ENCODE measurements at regions not wholly inside any gene's neighbourhood (a gene's known extent, or its start where the extent isn't known, plus 50 kb on each side); places are given as distances from the start of the nearest gene placed in this dataset.

DNA sequence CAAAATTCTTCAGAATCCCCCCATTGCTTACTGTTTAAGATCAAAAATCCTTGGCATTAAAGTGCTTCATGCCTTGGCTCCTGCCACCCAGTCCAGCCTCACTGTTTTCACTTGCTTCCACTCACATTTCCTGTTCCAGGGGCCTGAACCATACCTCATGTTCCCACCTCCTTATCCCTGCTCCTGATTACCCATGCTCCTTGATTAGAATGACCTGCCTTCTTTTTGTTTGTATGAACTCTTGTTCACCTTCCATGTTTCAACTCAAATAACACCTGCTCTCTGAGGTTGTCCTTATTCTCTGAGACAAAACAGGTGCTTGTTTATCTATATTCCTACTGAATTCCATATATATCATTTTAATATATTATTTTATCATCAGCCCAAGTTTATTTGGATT, 77.1 kb upstream of the VSTM2A start:
- Mint-ChIP-seq H3K4me3 (no peak overlapping the region), H3K36me3 (ENCODE audit: low read depth) (peaks cover 2% of the 10 kb centered on the region), H3K9me3 (peaks cover 11% of the 10 kb centered on the region), H3K27ac (no peak overlapping the region), H3K27me3 (ENCODE audit: low read depth) (no peaks in the 10 kb centered on the region), H3K4me1 (ENCODE audit: low read depth) (no peaks in the 10 kb centered on the region)
- CTCF ChIA-PET = no interaction called here
- no peak for DNase-seq
- intact Hi-C loops (cut with micrococcal nuclease) = no loop called here

DNA sequence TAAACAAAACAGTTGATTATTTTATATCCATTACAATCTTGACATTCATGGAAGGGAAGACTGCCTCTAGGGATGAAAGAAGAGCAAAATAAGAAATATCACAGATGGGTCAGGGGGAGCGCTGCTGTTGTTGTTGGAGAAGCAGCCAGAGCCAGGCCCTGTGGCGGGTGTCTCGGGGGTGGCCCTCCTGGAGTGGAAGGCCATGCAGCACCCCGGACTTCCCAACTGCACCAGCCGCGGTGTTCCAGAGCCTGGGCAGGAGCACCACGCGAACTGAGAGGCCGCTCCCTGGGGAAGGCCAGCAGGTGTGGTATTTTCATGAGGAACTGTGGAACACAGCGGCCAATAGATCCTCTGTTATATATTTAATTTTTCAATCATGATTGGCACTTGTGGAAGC, 72.4 kb upstream of the VSTM2A start:
- H3K4me1 Mint-ChIP-seq (ENCODE audit: low read depth) = no peaks in the 10 kb centered on the region
- intact Hi-C loops (cut with micrococcal nuclease) = no loop called here
- peaks cover 11% of the 10 kb centered on the region for H3K9me3 Mint-ChIP-seq
- no peak overlapping the region for H3K4me3 Mint-ChIP-seq
- CTCF ChIA-PET = no interaction called here
- no peak overlapping the region for H3K27ac Mint-ChIP-seq
- DNase-seq = no peak
- peaks cover 2% of the 10 kb centered on the region for H3K36me3 Mint-ChIP-seq (ENCODE audit: low read depth)
- no peaks in the 10 kb centered on the region for H3K27me3 Mint-ChIP-seq (ENCODE audit: low read depth)

DNA sequence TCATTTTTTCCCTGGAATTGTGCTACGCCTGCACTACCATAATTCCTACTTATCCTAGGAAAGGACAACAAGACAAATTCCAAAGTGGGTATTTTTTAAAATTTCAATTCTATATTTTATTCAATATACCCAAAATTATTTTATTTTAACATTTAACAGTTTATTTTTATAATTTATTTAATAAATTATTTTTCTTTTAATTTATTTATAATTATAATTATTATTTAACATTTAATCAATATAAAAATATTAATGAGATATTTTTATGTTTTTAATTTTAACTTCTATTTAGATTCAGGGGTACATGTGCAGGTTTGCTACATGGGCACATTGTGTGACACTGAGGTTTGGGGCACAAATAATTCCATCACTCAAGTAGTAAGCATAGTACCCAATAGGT, 65.6 kb upstream of the VSTM2A start:
- CTCF ChIA-PET = interaction anchor here (0.6 kb wide), 1 partner anchor 127 kb away, joined by 3 read pairs; no protein-coding TSS in a partner anchor

DNA sequence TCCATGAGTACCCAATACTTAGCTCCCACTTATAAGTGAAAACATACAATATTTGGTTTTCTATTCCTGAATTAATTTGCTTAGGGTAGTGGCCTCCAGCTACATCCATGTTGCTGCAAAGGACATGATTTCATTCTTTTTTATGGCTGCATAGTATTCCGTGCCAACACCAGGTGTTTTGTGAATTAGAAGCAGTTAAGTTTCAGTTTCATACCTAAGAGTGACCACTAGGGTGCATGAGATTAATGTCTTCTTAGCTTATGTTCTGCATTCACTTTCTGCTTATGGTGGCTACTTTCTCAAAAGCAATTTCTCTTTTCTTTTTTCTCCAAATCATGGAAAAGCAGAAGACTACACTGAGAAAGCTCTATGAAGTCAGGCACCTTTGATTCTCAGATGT, 65.1 kb upstream of the VSTM2A start:
- CTCF ChIA-PET = interaction anchor here (0.6 kb wide), 1 partner anchor 127 kb away, joined by 3 read pairs; no protein-coding TSS in a partner anchor
- Mint-ChIP-seq H3K27ac (no peak overlapping the region), H3K4me3 (no peak overlapping the region), H3K4me1 (ENCODE audit: low read depth) (no peaks in the 10 kb centered on the region), H3K36me3 (ENCODE audit: low read depth) (no peaks in the 10 kb centered on the region), H3K9me3 (peaks cover 9% of the 10 kb centered on the region), H3K27me3 (ENCODE audit: low read depth) (no peaks in the 10 kb centered on the region)
- no peak for DNase-seq
- intact Hi-C loops (cut with micrococcal nuclease) = no loop called here

More for the DNA sequence above, 65.6 kb upstream of the VSTM2A start:
- Mint-ChIP-seq H3K36me3 (ENCODE audit: low read depth) (no peaks in the 10 kb centered on the region), H3K4me3 (no peak overlapping the region), H3K9me3 (peaks cover 9% of the 10 kb centered on the region), H3K4me1 (ENCODE audit: low read depth) (no peaks in the 10 kb centered on the region), H3K27me3 (ENCODE audit: low read depth) (no peaks in the 10 kb centered on the region), H3K27ac (no peak overlapping the region)
- intact Hi-C loops (cut with micrococcal nuclease) = no loop called here
- no peak for DNase-seq

DNA sequence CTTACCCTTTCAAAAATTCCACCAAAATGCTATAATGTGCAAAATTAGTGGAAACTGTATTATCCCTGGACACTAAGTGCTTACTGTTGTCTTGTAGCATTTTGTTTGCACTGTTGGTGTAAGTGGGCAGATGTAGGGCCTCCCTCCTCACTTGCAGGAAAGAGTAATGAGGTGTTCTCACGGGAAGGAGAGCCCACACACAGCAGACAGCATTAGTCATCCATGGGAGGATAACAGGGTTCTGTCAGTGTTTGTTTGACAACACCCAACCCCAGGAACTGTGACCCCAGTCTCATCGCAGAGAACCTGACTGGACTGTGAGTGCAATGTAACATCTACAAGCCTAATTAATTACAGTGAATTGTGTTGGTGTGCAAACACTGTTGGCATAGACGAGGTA, 58.7 kb upstream of the VSTM2A start:
- Mint-ChIP-seq H3K4me3 (no peak overlapping the region), H3K27me3 (ENCODE audit: low read depth) (no peaks in the 10 kb centered on the region), H3K36me3 (ENCODE audit: low read depth) (no peaks in the 10 kb centered on the region), H3K27ac (no peak overlapping the region), H3K9me3 (peaks cover 21% of the 10 kb centered on the region), H3K4me1 (ENCODE audit: low read depth) (no peaks in the 10 kb centered on the region)
- CTCF ChIA-PET = no interaction called here
- DNase-seq = no peak
- intact Hi-C loops (cut with micrococcal nuclease) = loop anchor here (10.0 kb wide), 1 partner anchor 49 kb away; no protein-coding TSS in a partner anchor

DNA sequence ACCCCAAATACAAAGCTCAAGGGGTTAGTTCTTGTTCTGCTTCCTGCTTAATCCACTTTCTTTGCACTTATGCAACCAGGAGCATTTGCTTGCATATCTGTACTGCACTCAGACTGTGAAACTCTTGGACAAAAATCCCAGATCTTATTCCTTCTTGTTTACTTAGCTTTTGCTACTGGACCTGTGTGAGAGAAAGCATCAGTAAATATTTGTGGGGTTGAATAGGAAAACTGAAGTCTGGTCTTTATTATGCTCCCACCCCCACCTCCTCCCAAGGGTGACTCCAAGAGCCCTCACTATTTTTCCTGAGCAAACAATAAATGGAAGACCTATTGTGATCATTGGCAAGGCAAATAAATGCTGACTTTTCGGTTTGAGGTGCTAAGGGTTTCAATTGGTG, 57.1 kb upstream of the VSTM2A start:
- intact Hi-C loops (cut with micrococcal nuclease) = loop anchor here (10.0 kb wide), 1 partner anchor 50 kb away; no protein-coding TSS in a partner anchor
- CTCF ChIA-PET = no interaction called here
- no peak overlapping the region for H3K27ac Mint-ChIP-seq
- no peak overlapping the region for H3K4me3 Mint-ChIP-seq
- peaks cover 17% of the 10 kb centered on the region for H3K9me3 Mint-ChIP-seq
- DNase-seq = no peak
- H3K4me1 Mint-ChIP-seq (ENCODE audit: low read depth) = no peaks in the 10 kb centered on the region
- H3K27me3 Mint-ChIP-seq (ENCODE audit: low read depth) = no peaks in the 10 kb centered on the region
- no peaks in the 10 kb centered on the region for H3K36me3 Mint-ChIP-seq (ENCODE audit: low read depth)

Measured in activated naive CD4-positive, alpha-beta T cell treated with anti-CD3 and anti-CD28 coated beads for 36 hours (primary cell).